ENCODE measurements at regions not wholly inside any gene's neighbourhood (a gene's known extent, or its start where the extent isn't known, plus 50 kb on each side); places are given as distances from the start of the nearest gene placed in this dataset.

- TF ChIP-seq OSR1 (CRISPR knock-in tag; IDR thresholded peaks at IDR 0.05) (no peak), GLIS3 (CRISPR knock-in tag; IDR thresholded peaks at IDR 0.05) (no peak), TCF4 (CRISPR knock-in tag; IDR thresholded peaks at IDR 0.05; ENCODE audit: borderline replicate concordance) (no peak), PPARA (CRISPR knock-in tag; IDR thresholded peaks at IDR 0.05; ENCODE audit: borderline replicate concordance) (no peak), BACH2 (CRISPR knock-in tag; IDR thresholded peaks at IDR 0.05; ENCODE audit: borderline replicate concordance) (no peak), TSHZ2 (CRISPR knock-in tag; IDR thresholded peaks at IDR 0.05) (no peak), ESRRG (CRISPR knock-in tag; IDR thresholded peaks at IDR 0.05) (no peak), POU6F1 (CRISPR knock-in tag; IDR thresholded peaks at IDR 0.05; ENCODE audit: borderline replicate concordance, low read depth) (no peak), CSRNP3 (CRISPR knock-in tag; IDR thresholded peaks at IDR 0.05) (no peak), ZNF70 (CRISPR knock-in tag; IDR thresholded peaks at IDR 0.05) (no peak)
- ATAC-seq: no peak
These were observed 1716.3 kb downstream of the C4orf33 start for GRCh38 chr4:130812117-130812765.

- ATAC-seq: no peak
- TF ChIP-seq GLIS3 (CRISPR knock-in tag; IDR thresholded peaks at IDR 0.05): no peak
- no peak for TF ChIP-seq ZNF70 (CRISPR knock-in tag; IDR thresholded peaks at IDR 0.05)
- TF ChIP-seq OSR1 (CRISPR knock-in tag; IDR thresholded peaks at IDR 0.05): no peak
These were observed 1718.9 kb downstream of the C4orf33 start for GRCh38 chr4:130814896-130815295.

GRCh38 chr4:130820448-130820847, 1724.5 kb downstream of the C4orf33 start:
- TF ChIP-seq PPARA (CRISPR knock-in tag; IDR thresholded peaks at IDR 0.05; ENCODE audit: borderline replicate concordance): no peak
- TF ChIP-seq TOX (CRISPR knock-in tag; IDR thresholded peaks at IDR 0.05; ENCODE audit: borderline replicate concordance): no peak
- no peak for TF ChIP-seq CREB5 (CRISPR knock-in tag; IDR thresholded peaks at IDR 0.05; ENCODE audit: low read depth)
- no peak for ATAC-seq

GRCh38 chr4:130825284-130825683, 1729.3 kb downstream of the C4orf33 start:
- TF ChIP-seq CREB5 (CRISPR knock-in tag; IDR thresholded peaks at IDR 0.05; ENCODE audit: low read depth) (no peak), CSDC2 (CRISPR knock-in tag; IDR thresholded peaks at IDR 0.05) (no peak), CSRNP3 (CRISPR knock-in tag; IDR thresholded peaks at IDR 0.05) (no peak), PPARA (CRISPR knock-in tag; IDR thresholded peaks at IDR 0.05; ENCODE audit: borderline replicate concordance) (no peak), OSR1 (CRISPR knock-in tag; IDR thresholded peaks at IDR 0.05) (no peak), GLIS3 (CRISPR knock-in tag; IDR thresholded peaks at IDR 0.05) (no peak), ZFP30 (CRISPR knock-in tag; IDR thresholded peaks at IDR 0.05) (no peak), SNAI2 (CRISPR knock-in tag; IDR thresholded peaks at IDR 0.05) (no peak), ISL1 (CRISPR knock-in tag; IDR thresholded peaks at IDR 0.05) (no peak), PATZ1 (CRISPR knock-in tag; IDR thresholded peaks at IDR 0.05; ENCODE audit: borderline replicate concordance) (no peak), BACH2 (CRISPR knock-in tag; IDR thresholded peaks at IDR 0.05; ENCODE audit: borderline replicate concordance) (no peak), ESRRG (CRISPR knock-in tag; IDR thresholded peaks at IDR 0.05) (no peak), ARNTL (CRISPR knock-in tag; IDR thresholded peaks at IDR 0.05; ENCODE audit: borderline replicate concordance, low read depth) (no peak), RARB (CRISPR knock-in tag; IDR thresholded peaks at IDR 0.05) (no peak), ZNF70 (CRISPR knock-in tag; IDR thresholded peaks at IDR 0.05) (no peak)
- no peak for ATAC-seq
